Cardiac muscle cell (in vitro differentiated cells and primary cell): ENCODE measurements at regions not wholly inside any gene's neighbourhood (a gene's known extent, or its start where the extent isn't known, plus 50 kb on each side); places are given as distances from the start of the nearest gene placed in this dataset.

Experiments
- DNase-seq, 2 donors: peaks; one replicate each; pipeline versions ENCODE4 v3.0.0 to v3.0.0-alpha.2; 2010 to 2017; ENCODE audit warnings: low read depth in 1 of 2, low spot score in 1 of 2
- H3K27ac ChIP-seq: fragments of 200-600 bp; sonication (generic); 2 replicates; pipeline ENCODE4 v1.5.1; 2016
- H3K27me3 ChIP-seq: fragments of 200-600 bp; sonication (generic); 2 replicates; pipeline ENCODE4 v1.6.0; 2016; ENCODE audit warnings: control low read depth
- H3K36me3 ChIP-seq: fragments of 200-600 bp; sonication (generic); 2 replicates; pipeline ENCODE4 v1.5.1; 2016; ENCODE audit warnings: control low read depth
- H3K4me1 ChIP-seq: fragments of 200-600 bp; sonication (generic); 2 replicates; pipeline ENCODE4 v1.8.1; 2017; ENCODE audit warnings: low read depth, mild to moderate bottlenecking, mixed run types
- H3K4me3 ChIP-seq: fragments of 200-600 bp; sonication (generic); 2 replicates; pipeline ENCODE4 v1.5.1; 2016; ENCODE audit warnings: mild to moderate bottlenecking
- H3K9me3 ChIP-seq: fragments of 200-600 bp; sonication (generic); 2 replicates; pipeline ENCODE4 v1.5.1; 2017; ENCODE audit warnings: low read depth, mild to moderate bottlenecking, control low read depth
- TF ChIP-seq, protein P1 (sequence below): IDR thresholded peaks from 2 replicates; pipeline ENCODE4 v1.5.1; 2012; ENCODE audit warnings: low read depth, mild to moderate bottlenecking, low read length

DNA sequence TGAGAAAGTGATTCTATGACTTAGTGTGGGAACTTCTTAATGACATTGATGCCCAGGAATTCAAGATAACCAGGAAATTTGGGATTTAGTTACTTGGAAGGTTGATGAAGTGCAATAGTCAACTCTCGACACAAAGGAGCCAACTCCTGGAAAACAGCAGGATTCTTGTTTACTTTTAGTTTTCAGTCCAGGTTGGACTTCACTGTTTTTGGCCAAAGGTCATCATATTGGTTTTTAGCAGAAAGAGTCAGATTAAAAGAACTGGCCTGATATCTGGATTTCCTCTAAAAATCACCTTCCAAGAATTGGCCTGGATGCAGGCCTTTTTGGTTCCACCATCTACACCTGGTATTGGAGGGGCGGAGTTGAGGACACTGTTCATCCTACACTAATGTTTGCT, 60.1 kb upstream of the SALL1 start:
- peaks cover 9% of the 10 kb centered on the region for H3K4me1 ChIP-seq
- no peaks in the 10 kb centered on the region for H3K27me3 ChIP-seq
- TF ChIP-seq, protein P1, sequence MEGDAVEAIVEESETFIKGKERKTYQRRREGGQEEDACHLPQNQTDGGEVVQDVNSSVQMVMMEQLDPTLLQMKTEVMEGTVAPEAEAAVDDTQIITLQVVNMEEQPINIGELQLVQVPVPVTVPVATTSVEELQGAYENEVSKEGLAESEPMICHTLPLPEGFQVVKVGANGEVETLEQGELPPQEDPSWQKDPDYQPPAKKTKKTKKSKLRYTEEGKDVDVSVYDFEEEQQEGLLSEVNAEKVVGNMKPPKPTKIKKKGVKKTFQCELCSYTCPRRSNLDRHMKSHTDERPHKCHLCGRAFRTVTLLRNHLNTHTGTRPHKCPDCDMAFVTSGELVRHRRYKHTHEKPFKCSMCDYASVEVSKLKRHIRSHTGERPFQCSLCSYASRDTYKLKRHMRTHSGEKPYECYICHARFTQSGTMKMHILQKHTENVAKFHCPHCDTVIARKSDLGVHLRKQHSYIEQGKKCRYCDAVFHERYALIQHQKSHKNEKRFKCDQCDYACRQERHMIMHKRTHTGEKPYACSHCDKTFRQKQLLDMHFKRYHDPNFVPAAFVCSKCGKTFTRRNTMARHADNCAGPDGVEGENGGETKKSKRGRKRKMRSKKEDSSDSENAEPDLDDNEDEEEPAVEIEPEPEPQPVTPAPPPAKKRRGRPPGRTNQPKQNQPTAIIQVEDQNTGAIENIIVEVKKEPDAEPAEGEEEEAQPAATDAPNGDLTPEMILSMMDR: no peak
- no peaks in the 10 kb centered on the region for H3K36me3 ChIP-seq
- no peak overlapping the region for H3K27ac ChIP-seq
- no peaks in the 10 kb centered on the region for H3K9me3 ChIP-seq
- no peak overlapping the region for H3K4me3 ChIP-seq
- no peak for DNase-seq

DNA sequence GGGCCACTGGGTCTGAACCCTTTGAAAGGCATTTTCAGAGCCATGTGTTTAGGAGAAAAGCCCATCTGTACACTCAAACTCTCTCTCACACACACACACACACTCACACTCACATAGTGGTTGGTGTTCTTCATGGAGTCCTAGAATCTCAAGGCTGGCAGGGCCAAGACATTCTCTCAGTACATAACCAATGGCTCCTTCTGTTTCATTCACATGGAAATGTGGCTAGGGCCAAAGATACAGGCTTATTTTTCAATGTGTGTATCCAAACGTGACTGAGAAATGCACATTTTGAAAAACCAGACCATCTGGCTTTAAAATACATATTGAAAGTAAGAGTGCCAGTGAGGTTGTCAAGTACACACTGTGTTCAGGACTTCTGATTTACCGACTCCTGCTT, 59.0 kb upstream of the SALL1 start:
- DNase-seq: no peak
- H3K36me3 ChIP-seq: no peaks in the 10 kb centered on the region
- peaks cover 9% of the 10 kb centered on the region for H3K4me1 ChIP-seq
- H3K4me3 ChIP-seq: no peak overlapping the region
- no peaks in the 10 kb centered on the region for H3K9me3 ChIP-seq
- no peak overlapping the region for H3K27ac ChIP-seq
- no peaks in the 10 kb centered on the region for H3K27me3 ChIP-seq
- TF ChIP-seq, protein P1: no peak

DNA sequence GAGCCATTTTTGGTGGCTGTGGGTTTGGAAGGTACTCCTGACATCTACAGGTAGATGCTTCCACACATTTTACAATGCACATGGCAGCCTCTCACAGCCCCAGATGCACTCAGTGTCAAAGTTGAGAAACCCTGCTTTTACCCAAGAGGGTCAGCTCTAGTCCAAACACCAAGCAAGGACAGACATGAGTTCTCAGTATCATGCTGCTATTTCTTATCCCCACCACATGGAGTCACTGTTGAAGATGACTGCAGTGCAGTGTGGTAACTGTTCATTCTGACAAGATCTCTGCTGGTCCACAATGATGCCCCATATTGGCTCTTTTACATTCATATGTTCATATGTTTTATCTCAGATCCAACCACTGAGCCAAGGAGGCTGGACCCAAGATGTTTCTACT, 50.5 kb upstream of the SALL1 start:
- no peaks in the 10 kb centered on the region for H3K27me3 ChIP-seq
- no peaks in the 10 kb centered on the region for H3K36me3 ChIP-seq
- H3K4me3 ChIP-seq: no peak overlapping the region
- TF ChIP-seq, protein P1: no peak
- no peak overlapping the region for H3K27ac ChIP-seq
- no peaks in the 10 kb centered on the region for H3K9me3 ChIP-seq
- H3K4me1 ChIP-seq: peaks cover 2% of the 10 kb centered on the region
- DNase-seq: no peak
